Right cardiac atrium (tissue), 5 donors: ENCODE measurements at regions not wholly inside any gene's neighbourhood (a gene's known extent, or its start where the extent isn't known, plus 50 kb on each side); places are given as distances from the start of the nearest gene placed in this dataset.
A peak's percentile ranks its signal among the peaks of the same experiment; 100 is the strongest.
"Not testable (repeated sequence)": the region's sequence is repeated elsewhere in the genome, so short reads cannot be mapped to it uniquely, and the experiment has no call there.

ENCODE experiments used
- ATAC-seq, 2 donors: fragments of 200-7000 bp; cut with Tn5 transposase; one replicate each; pipeline versions ENCODE4 v1.8.0 to v1.9.1; 2020; ENCODE audit warnings: moderate library complexity in 2 of 2, mild to moderate bottlenecking in 1 of 2
- DNase-seq, 3 donors: peaks; one replicate each; pipeline ENCODE4 v3.0.0-alpha.2; 2020
- H3K27ac ChIP-seq: one replicate; pipeline ENCODE4 v1.5.1; 2013; ENCODE audit warnings: mild to moderate bottlenecking, low read length, control low read depth, moderate library complexity
- H3K27me3 ChIP-seq: one replicate; pipeline ENCODE4 v1.6.1; 2013; ENCODE audit not compliant: control insufficient read depth, insufficient read depth
- H3K4me1 ChIP-seq: one replicate; pipeline ENCODE4 v1.6.1; 2013; ENCODE audit warnings: low read length; ENCODE audit not compliant: control insufficient read depth, insufficient read depth
- H3K4me3 ChIP-seq: one replicate; pipeline ENCODE4 v1.5.1; 2013; ENCODE audit warnings: low read length, control low read depth
- H3K9me3 ChIP-seq: one replicate; pipeline ENCODE4 v1.6.1; 2013; ENCODE audit warnings: low read length; ENCODE audit not compliant: control insufficient read depth
- WGBS: extraction: QIAGEN DNeasy Blood & Tissue Kit; methylation state at CpG from one replicate; pipeline ENCODE4 v1.1.7; 2013; 5-methylcytosine and 5-hydroxymethylcytosine counted together
- intact Hi-C, 4 donors: fragments of 100-400 bp; cut with DNase I; formaldehyde crosslinking; loops; one replicate each; pipeline versions ENCODE4 v1.11.0 to v1.14.0; 2022 to 2023
- donor health status: healthy with polysubstance abuse.
- donor health status: DM: no; HTN: yes; CAD: no.
- donor health status: DM: no; HTN: no; CAD: no.
- donor health status: DM: no; HTN: yes; CAD: no; lungs with severe emphysema.
- donor health status: DM: yes; HTN: yes; CAD: no.

- Histone ChIP-seq H3K4me1 (no peaks in the 10 kb centered on the region), H3K27ac (no peak overlapping the region), H3K27me3 (no peaks in the 10 kb centered on the region), H3K9me3 (no peaks in the 10 kb centered on the region), H3K4me3 (no peak overlapping the region)
- DNase-seq: no peak
- no peak for ATAC-seq
- intact Hi-C loops: no loop called here
- WGBS: 89% methylated on average over 8 of the region's 8 CpGs
Measured at GRCh38 chr16:79887541-79888540, 287.3 kb upstream of the MAF start.

GRCh38 chr16:79885320-79885719 is 284.8 kb upstream of the MAF start:
- ATAC-seq (no peak), DNase-seq (no peak)
- no peak overlapping the region for H3K4me3 ChIP-seq
- intact Hi-C loops: no loop called here
- H3K4me1 ChIP-seq: no peaks in the 10 kb centered on the region
- 70% methylated on average over 7 of the region's 7 CpGs for WGBS
- H3K27ac ChIP-seq: no peak overlapping the region
- no peaks in the 10 kb centered on the region for H3K9me3 ChIP-seq
- no peaks in the 10 kb centered on the region for H3K27me3 ChIP-seq

GRCh38 chr16:79883494-79883893 is 283.0 kb upstream of the MAF start:
- Histone ChIP-seq H3K4me3 (no peak overlapping the region), H3K27ac (no peak overlapping the region), H3K27me3 (no peaks in the 10 kb centered on the region), H3K9me3 (no peaks in the 10 kb centered on the region), H3K4me1 (no peaks in the 10 kb centered on the region)
- intact Hi-C loops: no loop called here
- DNase-seq (no peak), ATAC-seq (no peak)
- 85% methylated on average over 4 of the region's 4 CpGs for WGBS

- no peaks in the 10 kb centered on the region for H3K9me3 ChIP-seq
- ATAC-seq (no peak), DNase-seq (no peak)
- intact Hi-C loops: no loop called here
- WGBS: 62% methylated on average over 8 of the region's 8 CpGs
- no peaks in the 10 kb centered on the region for H3K27me3 ChIP-seq
- H3K27ac ChIP-seq: no peak overlapping the region
- H3K4me3 ChIP-seq: no peak overlapping the region
- no peaks in the 10 kb centered on the region for H3K4me1 ChIP-seq
Measured at GRCh38 chr16:79882340-79883005, 281.9 kb upstream of the MAF start.

GRCh38 chr16:79881107-79881506 is 280.6 kb upstream of the MAF start:
- intact Hi-C loops, ATAC-seq, H3K4me3 ChIP-seq, H3K9me3 ChIP-seq, H3K4me1 ChIP-seq, DNase-seq, H3K27me3 ChIP-seq, H3K27ac ChIP-seq: not testable (repeated sequence)
- WGBS: 90% methylated on average over 9 of the region's 9 CpGs

GRCh38 chr16:79876332-79876730 is 275.8 kb upstream of the MAF start:
- no peak for DNase-seq
- no peak overlapping the region for H3K4me3 ChIP-seq
- H3K9me3 ChIP-seq: no peaks in the 10 kb centered on the region
- H3K4me1 ChIP-seq: no peaks in the 10 kb centered on the region
- intact Hi-C loops: no loop called here
- no peak for ATAC-seq
- 96% methylated on average over 3 of the region's 3 CpGs for WGBS
- H3K27ac ChIP-seq: no peak overlapping the region
- no peaks in the 10 kb centered on the region for H3K27me3 ChIP-seq

- Histone ChIP-seq H3K27ac (no peak overlapping the region), H3K4me3 (no peak overlapping the region), H3K27me3 (no peaks in the 10 kb centered on the region), H3K9me3 (no peaks in the 10 kb centered on the region), H3K4me1 (no peaks in the 10 kb centered on the region)
- 71% methylated on average over 5 of the region's 5 CpGs for WGBS
- intact Hi-C loops: no loop called here
- ATAC-seq (peak in 1 of 2 donors; percentile 45), DNase-seq (peak; percentile 39 to 73 (median 66))
Measured at GRCh38 chr16:79874391-79874790, 273.9 kb upstream of the MAF start.

- no peak overlapping the region for H3K27ac ChIP-seq
- no peaks in the 10 kb centered on the region for H3K9me3 ChIP-seq
- H3K27me3 ChIP-seq: no peaks in the 10 kb centered on the region
- intact Hi-C loops: no loop called here
- H3K4me3 ChIP-seq: no peak overlapping the region
- H3K4me1 ChIP-seq: no peaks in the 10 kb centered on the region
- no peak for DNase-seq
- ATAC-seq: no peak
- whole genome bisulfite sequencing: 73% methylated on average over 5 of the region's 5 CpGs
Measured at GRCh38 chr16:79873825-79874224, 273.3 kb upstream of the MAF start.

GRCh38 chr16:79871906-79872305 is 271.4 kb upstream of the MAF start:
- no peak for DNase-seq
- Histone ChIP-seq H3K4me1 (no peaks in the 10 kb centered on the region), H3K4me3 (no peak overlapping the region), H3K27ac (no peak overlapping the region), H3K27me3 (no peaks in the 10 kb centered on the region), H3K9me3 (no peaks in the 10 kb centered on the region)
- ATAC-seq: no peak
- WGBS: 89% methylated on average over 6 of the region's 6 CpGs
- intact Hi-C loops: no loop called here

GRCh38 chr16:79870016-79870886 is 269.7 kb upstream of the MAF start:
- WGBS: 97% methylated on average over 16 of the region's 16 CpGs
- no peak for DNase-seq
- no peaks in the 10 kb centered on the region for H3K27me3 ChIP-seq
- no peak overlapping the region for H3K4me3 ChIP-seq
- H3K4me1 ChIP-seq: no peaks in the 10 kb centered on the region
- intact Hi-C loops: no loop called here
- H3K27ac ChIP-seq: no peak overlapping the region
- no peaks in the 10 kb centered on the region for H3K9me3 ChIP-seq
- ATAC-seq: no peak
